Tibial nerve (tissue), 4 donors: ENCODE measurements at regions not wholly inside any gene's neighbourhood (a gene's known extent, or its start where the extent isn't known, plus 50 kb on each side); places are given as distances from the start of the nearest gene placed in this dataset.

Experiments used
- DNase-seq, 2 donors: peaks; one replicate each; pipeline ENCODE4 v3.0.0-alpha.2; 2019; ENCODE audit warnings: low spot score in 2 of 2
- H3K27ac ChIP-seq, 4 donors: fragments of 200-600 bp; sonication (generic) in 3 of 4; one replicate each; pipeline ENCODE4 v1.5.1; 2017 to 2019; ENCODE audit warnings: mild to moderate bottlenecking in 1 of 4
- H3K27me3 ChIP-seq, 2 donors: fragments of 200-600 bp; sonication (generic) in 1 of 2; one replicate each; pipeline versions ENCODE4 v1.5.1 to v1.6.0; 2017 to 2019
- H3K36me3 ChIP-seq, 3 donors: fragments of 200-600 bp; sonication (generic); one replicate each; pipeline ENCODE4 v1.5.1; 2018 to 2019
- H3K4me1 ChIP-seq, 4 donors: fragments of 200-600 bp; sonication (generic) in 3 of 4; one replicate each; pipeline ENCODE4 v1.5.1; 2017 to 2019
- H3K4me3 ChIP-seq, 4 donors: fragments of 200-600 bp; sonication (generic) in 3 of 4; one replicate each; pipeline ENCODE4 v1.5.1; 2017 to 2019; ENCODE audit warnings: mild to moderate bottlenecking in 1 of 4, moderate library complexity in 1 of 4
- H3K9me3 ChIP-seq, 4 donors: fragments of 200-600 bp; sonication (generic) in 3 of 4; one replicate each; pipeline ENCODE4 v1.5.1; 2017 to 2019
- EP300 ChIP-seq, 2 donors: sonication (generic); formaldehyde crosslinking; IDR thresholded peaks; one replicate each; pipeline ENCODE4 v1.6.1; 2017; ENCODE audit warnings: antibody characterized with exemption in 2 of 2, mild to moderate bottlenecking in 1 of 2
- POLR2A ChIP-seq, 2 donors: fragments of 450-650 bp; IDR thresholded peaks; one replicate each; pipeline ENCODE4 v1.6.1; 2017; ENCODE audit warnings: antibody characterized with exemption in 2 of 2, mild to moderate bottlenecking in 2 of 2, moderate library complexity in 2 of 2
- WGBS, 2 donors: methylation state at CpG; one replicate each; pipeline ENCODE4 v1.1.5; 2018; 5-methylcytosine and 5-hydroxymethylcytosine counted together
- TF ChIP-seq, protein P1 (sequence below), 5 experiments: fragments of 200-600 bp in 3 of 5; fragments of 450-650 bp in 2 of 5; sonication (generic) in 3 of 5; IDR thresholded peaks; one replicate each; pipeline ENCODE4 v1.5.1; 2016 to 2019; ENCODE audit warnings: antibody characterized with exemption in 5 of 5, mild to moderate bottlenecking in 3 of 5, moderate library complexity in 2 of 5

- Histone ChIP-seq H3K4me1 (no peaks in the 10 kb centered on the region), H3K9me3 (no peaks in the 10 kb centered on the region), H3K36me3 (no peaks in the 10 kb centered on the region), H3K27me3 (no peaks in the 10 kb centered on the region), H3K4me3 (no peak overlapping the region), H3K27ac (no peak overlapping the region)
- no peak for DNase-seq
- TF ChIP-seq EP300 (IDR thresholded peaks at IDR 0.05) (no peak), POLR2A (IDR thresholded peaks at IDR 0.05) (no peak)
- TF ChIP-seq, protein P1, sequence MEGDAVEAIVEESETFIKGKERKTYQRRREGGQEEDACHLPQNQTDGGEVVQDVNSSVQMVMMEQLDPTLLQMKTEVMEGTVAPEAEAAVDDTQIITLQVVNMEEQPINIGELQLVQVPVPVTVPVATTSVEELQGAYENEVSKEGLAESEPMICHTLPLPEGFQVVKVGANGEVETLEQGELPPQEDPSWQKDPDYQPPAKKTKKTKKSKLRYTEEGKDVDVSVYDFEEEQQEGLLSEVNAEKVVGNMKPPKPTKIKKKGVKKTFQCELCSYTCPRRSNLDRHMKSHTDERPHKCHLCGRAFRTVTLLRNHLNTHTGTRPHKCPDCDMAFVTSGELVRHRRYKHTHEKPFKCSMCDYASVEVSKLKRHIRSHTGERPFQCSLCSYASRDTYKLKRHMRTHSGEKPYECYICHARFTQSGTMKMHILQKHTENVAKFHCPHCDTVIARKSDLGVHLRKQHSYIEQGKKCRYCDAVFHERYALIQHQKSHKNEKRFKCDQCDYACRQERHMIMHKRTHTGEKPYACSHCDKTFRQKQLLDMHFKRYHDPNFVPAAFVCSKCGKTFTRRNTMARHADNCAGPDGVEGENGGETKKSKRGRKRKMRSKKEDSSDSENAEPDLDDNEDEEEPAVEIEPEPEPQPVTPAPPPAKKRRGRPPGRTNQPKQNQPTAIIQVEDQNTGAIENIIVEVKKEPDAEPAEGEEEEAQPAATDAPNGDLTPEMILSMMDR (IDR thresholded peaks at IDR 0.05) = no peak
- 76 to 79% methylated on average over 6 of the region's 6 CpGs for WGBS, 2 donors
Observed at GRCh38 chr13:52932649-52933048, 84.2 kb upstream of the PCDH8 start.

GRCh38 chr13:52931539-52932431, 83.3 kb upstream of the PCDH8 start:
- 33 to 49% methylated on average over 4 of the region's 4 CpGs for WGBS, 2 donors
- Histone ChIP-seq H3K36me3 (no peaks in the 10 kb centered on the region), H3K27me3 (no peaks in the 10 kb centered on the region), H3K4me1 (no peaks in the 10 kb centered on the region), H3K9me3 (no peaks in the 10 kb centered on the region), H3K27ac (no peak overlapping the region), H3K4me3 (no peak overlapping the region)
- TF ChIP-seq, protein P1 (IDR thresholded peaks at IDR 0.05) = no peak
- no peak for DNase-seq

GRCh38 chr13:52931131-52931530, 82.7 kb upstream of the PCDH8 start:
- H3K36me3 ChIP-seq = no peaks in the 10 kb centered on the region
- H3K4me3 ChIP-seq = no peak overlapping the region
- H3K9me3 ChIP-seq = no peaks in the 10 kb centered on the region
- H3K4me1 ChIP-seq = no peaks in the 10 kb centered on the region
- no peak overlapping the region for H3K27ac ChIP-seq
- WGBS, 2 donors = 70 to 79% methylated on average over 5 of the region's 5 CpGs
- no peaks in the 10 kb centered on the region for H3K27me3 ChIP-seq
- DNase-seq = no peak
- TF ChIP-seq EP300 (IDR thresholded peaks at IDR 0.05) (no peak), POLR2A (IDR thresholded peaks at IDR 0.05) (no peak)
- TF ChIP-seq, protein P1 (IDR thresholded peaks at IDR 0.05) = no peak

DNA sequence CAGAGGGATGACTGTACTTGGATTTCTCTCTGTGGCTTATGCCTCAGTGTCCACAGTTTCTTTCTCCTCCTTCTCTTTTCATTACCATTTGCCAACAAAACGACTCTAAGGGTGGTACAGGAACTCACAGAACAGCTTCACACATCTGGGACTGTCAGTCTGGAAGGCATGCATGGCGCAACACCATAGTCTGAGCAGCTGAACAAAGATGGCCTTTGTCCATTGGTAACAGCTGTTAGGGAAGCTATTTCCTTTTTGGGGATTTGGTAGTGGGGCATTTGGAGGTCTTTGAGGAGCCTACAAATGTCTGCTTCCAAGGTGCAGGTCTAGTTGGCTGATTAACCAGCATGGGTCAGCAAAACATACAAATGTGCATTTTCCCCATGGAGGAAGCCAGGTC, 81.4 kb upstream of the PCDH8 start:
- TF ChIP-seq POLR2A (IDR thresholded peaks at IDR 0.05) = no peak
- TF ChIP-seq, protein P1 (IDR thresholded peaks at IDR 0.05) = no peak
- no peak for TF ChIP-seq EP300 (IDR thresholded peaks at IDR 0.05)
- DNase-seq = no peak
- WGBS, 2 donors = 53 to 63% methylated on average over 2 of the region's 2 CpGs
- Histone ChIP-seq H3K4me1 (no peaks in the 10 kb centered on the region), H3K9me3 (no peaks in the 10 kb centered on the region), H3K27ac (no peak overlapping the region), H3K36me3 (no peaks in the 10 kb centered on the region), H3K4me3 (no peak overlapping the region), H3K27me3 (no peaks in the 10 kb centered on the region)

DNA sequence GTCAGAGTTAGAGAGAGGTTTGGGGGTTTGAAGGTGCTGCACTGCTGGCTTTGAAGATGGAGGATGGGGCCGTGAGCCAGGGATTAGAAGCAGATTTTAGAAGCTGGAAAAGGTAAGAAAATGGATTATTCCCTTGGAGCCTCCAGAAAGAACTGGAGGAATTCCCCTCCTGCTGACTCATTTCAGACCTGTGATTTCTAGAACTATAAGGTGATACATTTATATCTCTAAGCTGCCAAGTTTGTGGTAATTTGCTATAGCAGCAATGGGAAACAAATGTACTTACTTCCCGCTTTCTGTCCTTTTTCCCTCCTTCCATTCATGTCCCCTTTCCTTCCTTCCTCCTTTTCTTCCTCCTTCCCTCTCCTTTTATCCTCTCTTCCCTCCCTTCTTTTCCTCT, 78.5 kb upstream of the PCDH8 start:
- TF ChIP-seq EP300 (IDR thresholded peaks at IDR 0.05) (no peak), POLR2A (IDR thresholded peaks at IDR 0.05) (no peak)
- TF ChIP-seq, protein P1 (IDR thresholded peaks at IDR 0.05) = no peak
- no peaks in the 10 kb centered on the region for H3K4me1 ChIP-seq
- WGBS, 2 donors = 85 to 88% methylated on average over 2 of the region's 2 CpGs
- H3K36me3 ChIP-seq = no peaks in the 10 kb centered on the region
- no peak overlapping the region for H3K4me3 ChIP-seq
- H3K27me3 ChIP-seq = no peaks in the 10 kb centered on the region
- H3K27ac ChIP-seq = no peak overlapping the region
- DNase-seq = no peak
- no peaks in the 10 kb centered on the region for H3K9me3 ChIP-seq
